HG02763 (cell line): ENCODE measurements at regions not wholly inside any gene's neighbourhood (a gene's known extent, or its start where the extent isn't known, plus 50 kb on each side); places are given as distances from the start of the nearest gene placed in this dataset.
A peak's percentile ranks its signal among the peaks of the same experiment; 100 is the strongest.

Experiments used
- ATAC-seq: cut with Tn5 transposase; IDR thresholded peaks from one replicate; pipeline ENCODE4 v1.9.1; 2021; ENCODE audit warnings: mild to moderate bottlenecking, moderate library complexity; ENCODE audit not compliant: unreplicated experiment

GRCh38 chr1:98088381-98088780 lies 167.5 kb upstream of the DPYD start:
- ATAC-seq, result no peak

GRCh38 chr1:98086796-98087441 lies 166.1 kb upstream of the DPYD start:
- ATAC-seq, result no peak

- no peak for ATAC-seq
These were observed 165.3 kb upstream of the DPYD start for GRCh38 chr1:98086156-98086555.

- no peak for ATAC-seq
These were observed 163.4 kb upstream of the DPYD start for GRCh38 chr1:98084188-98084587.

GRCh38 chr1:98081944-98082343 lies 161.1 kb upstream of the DPYD start:
- no peak for ATAC-seq

GRCh38 chr1:98078596-98078995 lies 157.8 kb upstream of the DPYD start:
- ATAC-seq, result no peak

GRCh38 chr1:98077691-98078090 lies 156.9 kb upstream of the DPYD start:
- no peak for ATAC-seq

GRCh38 chr1:98075626-98076025 lies 154.8 kb upstream of the DPYD start:
- ATAC-seq, result no peak

- ATAC-seq, result no peak
These were observed 153.0 kb upstream of the DPYD start for GRCh38 chr1:98073823-98074222.

GRCh38 chr1:98073106-98073505 lies 152.3 kb upstream of the DPYD start:
- ATAC-seq, result no peak

GRCh38 chr1:98072047-98072446 lies 151.2 kb upstream of the DPYD start:
- ATAC-seq, result no peak

- ATAC-seq, result no peak
These were observed 147.2 kb upstream of the DPYD start for GRCh38 chr1:98068016-98068415.

GRCh38 chr1:98066911-98067310 lies 146.1 kb upstream of the DPYD start:
- no peak for ATAC-seq

- ATAC-seq, result no peak
These were observed 138.8 kb upstream of the DPYD start for GRCh38 chr1:98059620-98060019.

- ATAC-seq, result no peak
These were observed 137.8 kb upstream of the DPYD start for GRCh38 chr1:98058676-98059075.

- no peak for ATAC-seq
These were observed 136.5 kb upstream of the DPYD start for GRCh38 chr1:98057236-98057910.

- no peak for ATAC-seq
These were observed 135.9 kb upstream of the DPYD start for GRCh38 chr1:98056781-98057180.

- no peak for ATAC-seq
These were observed 134.6 kb upstream of the DPYD start for GRCh38 chr1:98055457-98055856.

GRCh38 chr1:98054786-98055185 lies 134.0 kb upstream of the DPYD start:
- no peak for ATAC-seq

- no peak for ATAC-seq
These were observed 133.5 kb upstream of the DPYD start for GRCh38 chr1:98054367-98054701.

- peak; percentile 93 for ATAC-seq
These were observed 132.9 kb upstream of the DPYD start for GRCh38 chr1:98053471-98054366.
